Activated naive CD8-positive, alpha-beta T cell treated with anti-CD3 and anti-CD28 coated beads, Interleukin-2, amount 50 U/mL, for 16 hours (primary cell): ENCODE measurements at regions not wholly inside any gene's neighbourhood (a gene's known extent, or its start where the extent isn't known, plus 50 kb on each side); places are given as distances from the start of the nearest gene placed in this dataset.
A peak's percentile ranks its signal among the peaks of the same experiment; 100 is the strongest.

Source experiments
- DNase-seq: peaks from one replicate; pipeline ENCODE4 v3.0.0-alpha.2; 2020; ENCODE audit warnings: low read depth, low spot score

- DNase-seq: no peak
These were observed 321.2 kb downstream of the HLX start for GRCh38 chr1:221200464-221200863.

- no peak for DNase-seq
These were observed 322.5 kb downstream of the HLX start for GRCh38 chr1:221201773-221202172.

- DNase-seq: peak; percentile 33
These were observed 324.2 kb downstream of the HLX start for GRCh38 chr1:221203224-221204054.

DNA sequence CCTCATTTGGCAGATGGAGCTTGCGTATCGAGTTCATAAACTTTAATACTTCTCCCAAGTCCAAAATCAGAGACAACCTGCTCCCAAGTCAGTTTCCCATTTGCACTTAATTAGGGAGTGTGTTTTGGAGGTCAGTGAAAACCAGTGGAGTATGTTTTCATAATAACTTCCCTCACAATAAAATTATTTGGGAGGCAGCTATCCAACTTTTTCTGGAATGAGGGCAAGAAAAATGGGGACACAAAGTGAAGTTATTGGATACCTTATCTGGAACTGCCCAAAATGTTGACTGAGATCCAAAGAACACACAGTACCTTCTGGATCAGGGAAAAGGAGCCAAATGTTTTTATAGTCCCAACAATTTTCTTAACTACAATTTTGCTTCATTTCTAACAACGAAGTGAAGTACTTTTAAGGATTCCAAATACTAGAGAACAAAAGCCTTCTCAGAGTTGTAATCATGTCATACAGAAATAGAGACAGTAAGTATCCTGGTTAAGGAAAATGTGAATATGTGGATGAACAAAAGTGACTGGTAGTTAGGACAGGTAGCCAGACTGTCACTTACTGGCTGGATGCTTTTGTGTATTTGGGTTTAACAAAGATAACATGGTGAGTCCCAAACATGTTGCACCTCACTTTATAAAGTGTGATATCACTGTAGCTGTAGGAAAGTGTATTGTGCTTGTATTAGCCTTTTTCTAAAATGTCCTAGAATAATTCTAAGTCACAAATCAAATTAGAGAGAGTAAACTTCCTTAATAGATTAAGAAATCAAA is 325.0 kb downstream of the HLX start:
- DNase-seq: no peak

DNA sequence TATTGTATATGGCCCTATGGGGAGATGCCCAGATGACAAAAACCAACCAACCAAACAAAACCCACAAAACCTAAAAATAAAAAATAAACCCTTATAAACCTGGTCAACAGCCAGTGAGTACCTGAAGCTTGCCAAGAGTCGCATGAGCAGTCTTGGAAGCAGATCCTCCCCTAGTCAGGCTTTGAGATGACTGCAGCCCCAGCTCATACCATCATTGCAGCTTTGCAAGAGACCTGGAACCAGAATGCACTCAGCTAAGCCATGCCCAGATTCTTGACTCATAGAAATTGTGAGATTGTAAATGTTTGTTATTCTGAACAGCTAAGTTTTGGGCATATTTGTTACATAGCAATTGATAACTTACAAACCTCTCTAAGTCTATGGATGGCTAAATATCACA is 326.8 kb downstream of the HLX start:
- no peak for DNase-seq

GRCh38 chr1:221212926-221213325 is 333.7 kb downstream of the HLX start:
- DNase-seq: no peak

DNA sequence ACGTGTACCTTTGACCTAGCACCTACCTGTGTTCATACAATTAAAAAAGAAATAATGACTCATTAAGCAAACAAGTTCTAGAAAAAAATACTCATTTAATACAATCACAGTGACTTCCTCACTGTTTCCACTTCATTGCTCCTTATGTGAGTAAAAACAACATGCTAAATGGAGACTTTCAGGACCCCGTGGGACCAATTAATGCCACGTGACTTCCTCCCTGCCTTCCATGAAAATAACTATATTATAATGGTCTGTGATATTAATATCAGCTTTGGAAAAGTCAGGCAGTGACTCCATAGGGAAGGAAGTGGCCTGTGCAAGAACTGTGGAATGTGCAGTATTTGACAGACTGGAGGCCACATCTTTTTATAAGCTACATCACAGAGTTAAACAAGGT is 337.8 kb downstream of the HLX start:
- no peak for DNase-seq

DNA sequence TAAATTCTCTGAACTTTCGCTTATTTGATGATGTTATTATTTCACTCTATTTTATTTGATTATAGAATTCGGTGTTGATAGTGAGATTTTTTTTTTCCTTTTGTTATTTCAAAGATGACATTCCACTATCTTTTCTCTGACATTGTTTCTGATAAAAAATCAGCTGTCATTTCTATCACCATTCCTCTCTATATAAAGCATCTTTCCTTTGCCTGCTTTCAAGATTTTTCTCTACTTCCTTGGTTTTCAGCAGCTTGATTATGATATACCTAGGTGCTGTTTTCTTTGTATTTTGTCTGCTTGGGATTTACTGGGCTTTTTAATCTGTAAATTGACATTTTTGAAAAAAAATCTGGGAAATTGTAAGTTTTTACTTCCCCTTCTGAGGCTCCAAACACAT is 344.0 kb downstream of the HLX start:
- no peak for DNase-seq

DNA sequence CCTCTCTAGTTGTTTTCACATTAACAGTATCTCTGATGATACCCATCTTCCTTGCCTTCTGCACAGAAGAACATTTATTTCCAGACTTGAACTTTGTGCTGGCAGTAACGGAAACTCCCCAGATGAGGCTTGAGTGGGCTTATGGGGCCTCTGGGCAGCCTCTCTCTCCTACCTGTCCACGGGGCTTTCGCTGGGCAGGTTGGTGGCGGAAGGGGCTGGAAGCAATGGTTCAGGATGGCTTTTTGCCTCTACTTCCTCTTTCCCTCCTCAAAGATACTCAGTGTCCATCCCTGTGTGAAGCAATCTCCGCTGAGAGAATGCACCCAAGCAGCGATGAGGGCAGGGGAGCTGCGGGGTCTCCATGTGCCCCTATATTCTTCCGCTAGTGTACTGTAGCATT is 348.2 kb downstream of the HLX start:
- no peak for DNase-seq

- DNase-seq: no peak
These were observed 348.7 kb downstream of the HLX start for GRCh38 chr1:221227872-221228337.

DNA sequence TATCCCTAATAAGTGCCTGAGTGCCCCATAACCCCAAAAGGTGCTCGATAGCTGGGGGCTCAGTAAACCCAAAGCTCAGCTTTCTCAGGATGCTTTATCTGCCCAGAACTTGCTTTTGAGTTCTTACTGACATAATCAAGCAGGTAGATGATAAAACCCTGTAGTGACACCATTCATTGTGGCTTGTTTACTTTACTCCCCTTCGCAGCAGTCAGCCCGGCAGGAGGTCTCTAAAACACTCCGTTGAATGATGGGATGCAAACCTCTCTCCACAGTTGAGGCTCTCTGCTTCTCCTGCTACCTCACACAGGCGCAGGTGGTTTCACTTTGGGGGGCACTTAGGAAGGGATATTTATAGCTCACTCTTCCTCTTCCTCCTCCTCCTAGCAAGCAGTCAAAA is 349.4 kb downstream of the HLX start:
- no peak for DNase-seq

DNA sequence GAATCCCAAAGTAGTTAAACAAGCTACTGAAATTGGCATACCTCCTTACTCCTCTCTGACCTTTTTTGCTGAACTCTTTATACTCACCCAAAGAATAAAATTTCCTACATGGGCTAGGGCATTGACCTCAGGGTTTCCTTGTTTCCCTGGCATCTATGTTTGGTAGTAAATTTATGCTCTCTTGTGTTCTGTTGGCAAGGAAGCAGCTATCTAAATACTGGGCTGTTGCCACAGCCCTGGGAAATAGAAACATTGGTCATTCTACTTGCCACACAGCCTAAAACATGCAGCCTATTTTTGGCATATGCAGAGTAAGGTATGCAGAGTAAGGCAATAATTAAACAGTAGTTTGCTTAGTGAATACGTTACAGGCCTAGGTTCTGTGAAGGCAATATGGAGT is 351.4 kb downstream of the HLX start:
- DNase-seq: no peak

DNA sequence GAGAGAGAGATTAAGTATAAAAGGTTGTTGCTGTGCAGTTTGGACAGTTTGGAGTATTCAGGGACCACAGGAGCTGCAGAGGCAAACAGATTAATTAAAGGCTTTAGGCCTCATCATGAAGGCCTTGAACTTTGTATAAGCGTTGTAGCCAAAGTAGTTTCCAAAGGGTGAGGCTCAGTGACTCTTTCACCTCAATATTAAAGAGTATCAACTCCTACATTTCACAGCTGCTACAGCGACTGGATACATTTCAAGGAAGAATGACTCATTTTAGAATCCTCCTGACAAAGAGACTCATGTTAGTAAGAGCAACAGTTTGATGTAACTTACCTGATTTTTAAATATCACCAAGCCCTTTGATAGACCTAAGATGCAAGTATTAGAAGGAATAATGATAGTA is 355.5 kb downstream of the HLX start:
- DNase-seq: no peak

DNA sequence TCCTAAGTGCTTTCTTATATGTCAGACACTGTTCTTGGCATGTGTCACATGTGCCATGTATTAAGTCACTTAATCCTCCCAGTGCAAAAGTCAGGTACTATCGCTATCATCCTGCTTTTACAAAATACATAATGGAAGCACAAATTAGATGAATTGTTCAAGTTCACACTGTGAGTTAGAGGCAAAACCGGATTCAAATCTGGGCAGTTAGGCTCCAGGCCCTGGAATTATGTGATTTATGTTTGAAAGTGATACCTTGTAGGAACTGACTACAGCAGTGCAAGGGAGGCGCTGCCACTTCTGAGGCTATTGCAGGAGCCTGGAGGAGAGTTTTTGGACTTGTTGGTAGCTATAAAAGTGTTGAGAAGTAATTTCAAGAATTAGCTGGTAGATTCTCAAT is 358.3 kb downstream of the HLX start:
- DNase-seq: no peak

- no peak for DNase-seq
These were observed 359.9 kb downstream of the HLX start for GRCh38 chr1:221239181-221239580.

- DNase-seq: no peak
These were observed 360.5 kb downstream of the HLX start for GRCh38 chr1:221239792-221240191.

GRCh38 chr1:221240690-221241089 is 361.4 kb downstream of the HLX start:
- DNase-seq: no peak

DNA sequence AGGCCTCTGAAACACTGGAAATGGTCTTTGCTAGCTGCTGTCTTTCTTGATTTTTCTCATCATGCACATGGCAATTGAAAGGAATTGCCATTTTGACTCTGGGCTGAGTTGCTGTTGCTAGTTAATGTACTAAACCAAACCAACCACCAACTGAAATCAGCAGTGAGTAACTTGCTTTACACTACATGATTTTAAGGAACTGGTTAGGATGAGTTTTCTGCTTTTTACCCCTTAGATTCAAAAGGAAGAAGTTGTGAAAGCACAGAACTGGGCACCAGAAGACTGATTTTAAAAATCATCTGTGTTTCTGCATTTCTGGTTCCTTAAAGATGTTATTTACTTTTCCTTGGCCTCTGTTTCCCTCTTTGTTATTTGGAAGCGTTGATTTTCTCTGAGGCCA is 361.9 kb downstream of the HLX start:
- DNase-seq: no peak

- no peak for DNase-seq
These were observed 362.3 kb downstream of the HLX start for GRCh38 chr1:221241592-221241991.

- DNase-seq: no peak
These were observed 366.8 kb downstream of the HLX start for GRCh38 chr1:221246067-221246466.

DNA sequence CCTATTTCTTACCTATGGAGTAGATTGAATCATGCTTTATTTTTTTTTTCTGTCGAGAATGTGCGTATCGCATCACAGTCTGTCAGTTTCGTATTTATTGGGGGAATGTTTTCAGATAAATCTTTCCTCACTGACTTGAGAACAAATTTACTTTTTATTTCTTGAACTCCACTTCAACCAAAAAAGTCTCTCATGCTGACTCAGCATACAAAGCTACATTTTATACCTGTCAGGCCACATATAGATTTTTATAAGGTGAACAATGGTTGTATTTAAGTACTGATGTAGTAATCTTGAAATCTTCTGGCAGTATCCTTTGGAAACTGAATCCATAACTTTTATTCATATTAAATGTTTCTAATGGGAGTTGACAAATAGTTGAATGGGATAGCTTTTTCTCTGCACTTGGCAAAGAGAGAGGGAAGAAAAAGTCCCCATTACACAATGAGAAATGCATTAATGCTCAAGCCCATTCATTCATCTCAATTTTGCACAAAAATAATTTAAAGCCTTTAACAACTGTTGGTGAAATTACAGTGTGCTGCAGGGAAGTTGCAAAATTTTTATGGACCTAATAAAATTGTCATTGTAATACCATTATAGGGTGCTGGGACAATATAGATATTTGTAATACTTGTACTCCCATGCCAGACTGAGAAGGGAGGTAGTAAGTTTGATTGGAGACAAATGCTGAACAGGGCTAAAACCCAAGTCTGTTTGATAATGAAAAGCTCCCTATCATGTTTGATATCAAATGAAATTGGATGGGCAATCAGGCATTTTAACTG is 367.6 kb downstream of the HLX start:
- no peak for DNase-seq

GRCh38 chr1:221251580-221251979 is 372.3 kb downstream of the HLX start:
- DNase-seq: no peak
